Hepatocyte (in vitro differentiated cells): ENCODE measurements at regions not wholly inside any gene's neighbourhood (a gene's known extent, or its start where the extent isn't known, plus 50 kb on each side); places are given as distances from the start of the nearest gene placed in this dataset.
"Not testable (repeated sequence)": the region's sequence is repeated elsewhere in the genome, so short reads cannot be mapped to it uniquely, and the experiment has no call there.

Experiments used
- DNase-seq: peaks from one replicate; pipeline ENCODE4 v3.0.0-alpha.2; 2016; ENCODE audit warnings: low spot score
- H2AFZ ChIP-seq: fragments of 200-600 bp; sonication (generic); 2 replicates; pipeline ENCODE4 v1.6.0; 2016; ENCODE audit warnings: antibody characterized with exemption, mild to moderate bottlenecking
- H3K27ac ChIP-seq: fragments of 200-600 bp; sonication (generic); 2 replicates; pipeline ENCODE4 v1.5.1; 2016; ENCODE audit warnings: mild to moderate bottlenecking
- H3K27me3 ChIP-seq: fragments of 200-600 bp; sonication (generic); 2 replicates; pipeline ENCODE4 v1.6.1; 2016
- H3K36me3 ChIP-seq: fragments of 200-600 bp; sonication (generic); replicated peaks from 2 replicates; pipeline ENCODE4 v1.5.1; 2016; ENCODE audit warnings: low read depth; ENCODE audit not compliant: insufficient read depth
- H3K4me1 ChIP-seq: fragments of 200-600 bp; sonication (generic); 2 replicates; pipeline ENCODE4 v1.5.1; 2016; ENCODE audit warnings: mild to moderate bottlenecking, moderate library complexity; ENCODE audit not compliant: insufficient read depth
- H3K4me2 ChIP-seq: fragments of 200-600 bp; sonication (generic); 2 replicates; pipeline ENCODE4 v1.6.0; 2016
- H3K4me3 ChIP-seq: fragments of 200-600 bp; sonication (generic); 2 replicates; pipeline ENCODE4 v1.5.1; 2016; ENCODE audit warnings: mild to moderate bottlenecking
- H3K79me2 ChIP-seq: fragments of 200-600 bp; sonication (generic); 2 replicates; pipeline ENCODE4 v1.6.0; 2017; ENCODE audit warnings: mild to moderate bottlenecking
- H3K9me2 ChIP-seq: fragments of 200-600 bp; sonication (generic); replicated peaks from 2 replicates; pipeline ENCODE4 v1.6.0; 2017; ENCODE audit warnings: mild to moderate bottlenecking; ENCODE audit not compliant: insufficient read depth
- H3K9me3 ChIP-seq: fragments of 200-600 bp; sonication (generic); 2 replicates; pipeline ENCODE4 v1.5.1; 2016; ENCODE audit warnings: low read depth, mild to moderate bottlenecking
- H4K20me1 ChIP-seq: fragments of 200-600 bp; sonication (generic); 2 replicates; pipeline ENCODE4 v1.6.0; 2016; ENCODE audit warnings: mild to moderate bottlenecking; ENCODE audit not compliant: insufficient read depth, poor library complexity, severe bottlenecking
- EZH2 ChIP-seq: fragments of 200-600 bp; sonication (generic); IDR thresholded peaks from 2 replicates; pipeline ENCODE4 v1.6.1; 2016; ENCODE audit warnings: antibody characterized with exemption, mild to moderate bottlenecking, borderline replicate concordance
- EZH2phosphoT487 ChIP-seq: fragments of 200-600 bp; sonication (generic); IDR thresholded peaks from one replicate; pipeline ENCODE4 v1.6.1; 2018; ENCODE audit warnings: antibody characterized with exemption, mild to moderate bottlenecking, low read depth, moderate library complexity; ENCODE audit not compliant: unreplicated experiment, severe bottlenecking
- WGBS: methylation state at CpG from one replicate; pipeline ENCODE4 v1.1.6; 2016; ENCODE audit warnings: low lambda C conversion rate; ENCODE audit errors: missing lambda C conversion rate; 5-methylcytosine and 5-hydroxymethylcytosine counted together
- TF ChIP-seq, protein P1 (sequence below): fragments of 200-600 bp; sonication (generic); IDR thresholded peaks from 2 replicates; pipeline ENCODE4 v1.5.1; 2016; ENCODE audit warnings: antibody characterized with exemption, mild to moderate bottlenecking; ENCODE audit not compliant: poor library complexity

GRCh38 chr1:18574754-18575153 lies 55.9 kb upstream of the PAX7 start:
- DNase-seq = no peak
- Histone ChIP-seq H2AFZ (no peak overlapping the region), H3K9me2 (no peaks in the 10 kb centered on the region), H3K4me2 (no peak overlapping the region), H3K9me3 (no peaks in the 10 kb centered on the region), H3K79me2 (no peaks in the 10 kb centered on the region), H3K36me3 (no peaks in the 10 kb centered on the region), H3K4me3 (no peak overlapping the region), H4K20me1 (no peaks in the 10 kb centered on the region), H3K27ac (no peak overlapping the region), H3K27me3 (peaks cover 4% of the 10 kb centered on the region), H3K4me1 (no peaks in the 10 kb centered on the region)
- TF ChIP-seq EZH2phosphoT487 = no peak
- TF ChIP-seq, protein P1, sequence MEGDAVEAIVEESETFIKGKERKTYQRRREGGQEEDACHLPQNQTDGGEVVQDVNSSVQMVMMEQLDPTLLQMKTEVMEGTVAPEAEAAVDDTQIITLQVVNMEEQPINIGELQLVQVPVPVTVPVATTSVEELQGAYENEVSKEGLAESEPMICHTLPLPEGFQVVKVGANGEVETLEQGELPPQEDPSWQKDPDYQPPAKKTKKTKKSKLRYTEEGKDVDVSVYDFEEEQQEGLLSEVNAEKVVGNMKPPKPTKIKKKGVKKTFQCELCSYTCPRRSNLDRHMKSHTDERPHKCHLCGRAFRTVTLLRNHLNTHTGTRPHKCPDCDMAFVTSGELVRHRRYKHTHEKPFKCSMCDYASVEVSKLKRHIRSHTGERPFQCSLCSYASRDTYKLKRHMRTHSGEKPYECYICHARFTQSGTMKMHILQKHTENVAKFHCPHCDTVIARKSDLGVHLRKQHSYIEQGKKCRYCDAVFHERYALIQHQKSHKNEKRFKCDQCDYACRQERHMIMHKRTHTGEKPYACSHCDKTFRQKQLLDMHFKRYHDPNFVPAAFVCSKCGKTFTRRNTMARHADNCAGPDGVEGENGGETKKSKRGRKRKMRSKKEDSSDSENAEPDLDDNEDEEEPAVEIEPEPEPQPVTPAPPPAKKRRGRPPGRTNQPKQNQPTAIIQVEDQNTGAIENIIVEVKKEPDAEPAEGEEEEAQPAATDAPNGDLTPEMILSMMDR = no peak
- no peak for TF ChIP-seq EZH2
- WGBS = 85% methylated on average over 5 of the region's 5 CpGs

GRCh38 chr1:18575620-18576019 lies 55.0 kb upstream of the PAX7 start:
- H3K4me2 ChIP-seq = no peak overlapping the region
- H3K36me3 ChIP-seq = no peaks in the 10 kb centered on the region
- peak; percentile 63 for DNase-seq
- no peak for TF ChIP-seq EZH2phosphoT487
- TF ChIP-seq, protein P1 = peak; percentile 66
- no peak for TF ChIP-seq EZH2
- 4% methylated on average over 8 of the region's 8 CpGs for WGBS
- H3K27ac ChIP-seq = no peak overlapping the region
- H3K79me2 ChIP-seq = no peaks in the 10 kb centered on the region
- no peaks in the 10 kb centered on the region for H3K9me2 ChIP-seq
- H2AFZ ChIP-seq = no peak overlapping the region
- H3K9me3 ChIP-seq = no peaks in the 10 kb centered on the region
- no peaks in the 10 kb centered on the region for H3K4me1 ChIP-seq
- no peaks in the 10 kb centered on the region for H4K20me1 ChIP-seq
- no peak overlapping the region for H3K4me3 ChIP-seq
- H3K27me3 ChIP-seq = peaks cover 4% of the 10 kb centered on the region

- no peaks in the 10 kb centered on the region for H3K79me2 ChIP-seq
- no peak overlapping the region for H2AFZ ChIP-seq
- H3K36me3 ChIP-seq = no peaks in the 10 kb centered on the region
- H3K27me3 ChIP-seq = no peaks in the 10 kb centered on the region
- no peak overlapping the region for H3K4me3 ChIP-seq
- no peaks in the 10 kb centered on the region for H3K9me3 ChIP-seq
- no peak overlapping the region for H3K27ac ChIP-seq
- H4K20me1 ChIP-seq = no peaks in the 10 kb centered on the region
- 78% methylated on average over 6 of the region's 6 CpGs for WGBS
- no peaks in the 10 kb centered on the region for H3K4me1 ChIP-seq
- H3K9me2 ChIP-seq = no peaks in the 10 kb centered on the region
- no peak overlapping the region for H3K4me2 ChIP-seq
- TF ChIP-seq EZH2phosphoT487 (no peak), EZH2 (no peak)
- TF ChIP-seq, protein P1 = no peak
- no peak for DNase-seq
These were observed 52.4 kb upstream of the PAX7 start for GRCh38 chr1:18578271-18578670.

DNA sequence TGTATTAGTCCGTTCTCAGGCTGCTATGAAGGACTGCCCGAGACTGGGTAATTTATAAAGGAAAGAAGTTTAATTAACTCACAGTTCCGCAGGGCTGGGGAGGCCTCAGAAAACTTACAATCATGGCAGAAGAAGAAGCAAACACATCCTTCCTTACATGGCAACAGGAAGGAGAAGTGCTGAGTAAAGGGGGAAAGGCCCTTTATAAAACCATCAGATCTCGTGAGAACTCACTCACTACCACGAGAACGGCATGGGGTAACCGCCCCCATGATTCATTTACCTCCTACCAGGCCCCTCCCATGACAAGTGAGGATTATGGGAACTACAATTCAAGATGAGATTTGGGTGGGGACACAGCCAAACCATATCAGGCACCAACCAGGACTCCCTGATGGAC lies 51.4 kb upstream of the PAX7 start:
- not testable (repeated sequence) for H3K36me3 ChIP-seq, H3K4me3 ChIP-seq, H3K4me1 ChIP-seq, H3K79me2 ChIP-seq, H3K27me3 ChIP-seq, H3K9me3 ChIP-seq, H2AFZ ChIP-seq, DNase-seq, H3K27ac ChIP-seq, H4K20me1 ChIP-seq, H3K9me2 ChIP-seq, H3K4me2 ChIP-seq
- 78% methylated on average over 7 of the region's 7 CpGs for WGBS
